OCI-LY7 (cell line): ENCODE measurements at regions not wholly inside any gene's neighbourhood (a gene's known extent, or its start where the extent isn't known, plus 50 kb on each side); places are given as distances from the start of the nearest gene placed in this dataset.

Source experiments
- BruUV-seq: library from RNA; stranded (reverse); fragments of 400-500 nt; replicated peaks from 2 replicates; lab custom pipeline; 2021; lab: Mats Ljungman, UMichigan
- CTCF ChIA-PET: fragments of 300-600 bp; sonication (Branson Sonifier 250); formaldehyde crosslinking; loops from one replicate; lab custom pipeline; 2022; ENCODE audit warnings: antibody characterized with exemption; ENCODE audit not compliant: unreplicated experiment; lab: Charles Lee
- POLR2A ChIA-PET: fragments of 300-600 bp; sonication (Branson Sonifier 250); formaldehyde crosslinking; loops from one replicate; lab custom pipeline; 2022; ENCODE audit warnings: antibody characterized with exemption; lab: Charles Lee
- DNase-seq: peaks from one replicate; pipeline ENCODE4 v3.0.0-alpha.2; 2015; ENCODE audit warnings: low spot score
- H2AFZ ChIP-seq: fragments of 200-600 bp; sonication (generic), shearing (Covaris generic); 2 replicates; pipeline ENCODE4 v1.6.1; 2014; ENCODE audit warnings: mild to moderate bottlenecking, antibody characterized with exemption, low read length, moderate library complexity
- H3K27ac ChIP-seq: fragments of 200-600 bp; sonication (generic); 2 replicates; pipeline ENCODE4 v1.5.1; 2014; ENCODE audit warnings: mixed run types, low read depth, mild to moderate bottlenecking, moderate library complexity, low read length, inconsistent platforms; ENCODE audit not compliant: poor library complexity, severe bottlenecking
- H3K36me3 ChIP-seq: fragments of 200-600 bp; sonication (generic); 2 replicates; pipeline ENCODE4 v1.6.1; 2014; ENCODE audit warnings: mild to moderate bottlenecking, antibody characterized with exemption, low read length, moderate library complexity, mixed read lengths; ENCODE audit not compliant: insufficient read depth
- H3K4me1 ChIP-seq: fragments of 200-600 bp; sonication (generic); 2 replicates; pipeline ENCODE4 v1.5.1; 2014; ENCODE audit warnings: mild to moderate bottlenecking, low read length; ENCODE audit not compliant: insufficient read depth, poor library complexity, severe bottlenecking
- H3K4me2 ChIP-seq: fragments of 200-600 bp; sonication (generic); 2 replicates; pipeline ENCODE4 v1.6.1; 2014; ENCODE audit warnings: mild to moderate bottlenecking, low read length
- H3K4me3 ChIP-seq: fragments of 200-600 bp; sonication (generic); 2 replicates; pipeline ENCODE4 v1.5.1; 2014; ENCODE audit warnings: mild to moderate bottlenecking, low read depth, low read length; ENCODE audit not compliant: poor library complexity, severe bottlenecking
- H3K79me2 ChIP-seq: fragments of 200-600 bp; sonication (generic); 2 replicates; pipeline ENCODE4 v1.6.1; 2016; ENCODE audit warnings: low read depth, mild to moderate bottlenecking, low read length, moderate library complexity, mixed read lengths; ENCODE audit not compliant: insufficient read depth
- H3K9me2 ChIP-seq: fragments of 200-600 bp; sonication (generic); 2 replicates; pipeline ENCODE4 v1.6.1; 2016; ENCODE audit warnings: mild to moderate bottlenecking, low read length, mixed read lengths; ENCODE audit not compliant: insufficient read depth
- H3K9me3 ChIP-seq: fragments of 200-600 bp; sonication (generic); 2 replicates; pipeline ENCODE4 v1.6.1; 2014; ENCODE audit warnings: mild to moderate bottlenecking, mixed run types, low read length, mixed read lengths
- H4K20me1 ChIP-seq: fragments of 200-600 bp; sonication (generic); 2 replicates; pipeline ENCODE4 v1.6.1; 2014; ENCODE audit warnings: mild to moderate bottlenecking, antibody characterized with exemption, low read length, moderate library complexity, mixed read lengths; ENCODE audit not compliant: insufficient read depth
- EZH2phosphoT487 ChIP-seq: fragments of 200-600 bp; sonication (generic); IDR thresholded peaks from 2 replicates; pipeline ENCODE4 v1.6.1; 2018; ENCODE audit warnings: low read depth, borderline replicate concordance, mild to moderate bottlenecking, mixed run types, antibody characterized with exemption, low read length, moderate library complexity, mixed read lengths
- intact Hi-C: fragments of 100-400 bp; cut with micrococcal nuclease; formaldehyde crosslinking; loops from one replicate; pipeline ENCODE4 v1.10.0; 2022; ENCODE audit not compliant: unreplicated experiment
- TF ChIP-seq, protein P1 (sequence below): fragments of 200-600 bp; sonication (generic); conservative IDR thresholded peaks from 2 replicates; pipeline ENCODE4 v1.5.1; 2014; ENCODE audit warnings: mild to moderate bottlenecking, antibody characterized with exemption, low read length, moderate library complexity, mixed read lengths

DNA sequence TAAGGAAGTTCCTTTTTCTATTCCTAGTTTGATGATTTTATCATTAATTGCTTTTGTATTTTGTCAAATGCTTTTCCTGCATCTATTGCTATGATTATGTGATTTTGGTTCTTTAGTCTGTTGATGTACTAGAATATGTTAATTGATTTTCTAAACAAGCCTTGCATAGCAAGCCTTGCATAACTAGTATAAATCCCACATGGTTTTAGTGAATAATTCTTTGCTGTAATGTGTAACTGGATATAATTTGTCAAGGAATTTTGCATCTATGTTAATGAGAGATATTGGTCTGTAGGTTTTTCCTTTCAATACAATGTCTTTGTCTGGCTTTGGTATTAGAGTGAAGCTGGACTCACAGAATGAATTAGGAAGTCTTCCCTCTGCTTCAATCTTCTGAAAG lies 460.2 kb downstream of the LTN1 start:
- intact Hi-C loops = no loop called here
- Histone ChIP-seq H2AFZ (no peak overlapping the region), H3K9me3 (no peaks in the 10 kb centered on the region), H3K4me2 (no peak overlapping the region), H3K4me1 (no peaks in the 10 kb centered on the region), H3K79me2 (no peaks in the 10 kb centered on the region), H3K36me3 (no peaks in the 10 kb centered on the region), H3K27ac (no peak overlapping the region), H4K20me1 (no peaks in the 10 kb centered on the region), H3K9me2 (no peaks in the 10 kb centered on the region), H3K4me3 (no peak overlapping the region)
- ChIA-PET POLR2A (no interaction called here), CTCF (no interaction called here)
- TF ChIP-seq EZH2phosphoT487 = no peak
- TF ChIP-seq, protein P1, sequence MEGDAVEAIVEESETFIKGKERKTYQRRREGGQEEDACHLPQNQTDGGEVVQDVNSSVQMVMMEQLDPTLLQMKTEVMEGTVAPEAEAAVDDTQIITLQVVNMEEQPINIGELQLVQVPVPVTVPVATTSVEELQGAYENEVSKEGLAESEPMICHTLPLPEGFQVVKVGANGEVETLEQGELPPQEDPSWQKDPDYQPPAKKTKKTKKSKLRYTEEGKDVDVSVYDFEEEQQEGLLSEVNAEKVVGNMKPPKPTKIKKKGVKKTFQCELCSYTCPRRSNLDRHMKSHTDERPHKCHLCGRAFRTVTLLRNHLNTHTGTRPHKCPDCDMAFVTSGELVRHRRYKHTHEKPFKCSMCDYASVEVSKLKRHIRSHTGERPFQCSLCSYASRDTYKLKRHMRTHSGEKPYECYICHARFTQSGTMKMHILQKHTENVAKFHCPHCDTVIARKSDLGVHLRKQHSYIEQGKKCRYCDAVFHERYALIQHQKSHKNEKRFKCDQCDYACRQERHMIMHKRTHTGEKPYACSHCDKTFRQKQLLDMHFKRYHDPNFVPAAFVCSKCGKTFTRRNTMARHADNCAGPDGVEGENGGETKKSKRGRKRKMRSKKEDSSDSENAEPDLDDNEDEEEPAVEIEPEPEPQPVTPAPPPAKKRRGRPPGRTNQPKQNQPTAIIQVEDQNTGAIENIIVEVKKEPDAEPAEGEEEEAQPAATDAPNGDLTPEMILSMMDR = no peak
- BruUV-seq = no TSS peak
- DNase-seq = no peak

- TF ChIP-seq, protein P1 = no peak
- no peak for TF ChIP-seq EZH2phosphoT487
- no peaks in the 10 kb centered on the region for H3K9me3 ChIP-seq
- no peak for DNase-seq
- no peaks in the 10 kb centered on the region for H3K36me3 ChIP-seq
- intact Hi-C loops = no loop called here
- no peaks in the 10 kb centered on the region for H3K9me2 ChIP-seq
- no peaks in the 10 kb centered on the region for H4K20me1 ChIP-seq
- no peak overlapping the region for H2AFZ ChIP-seq
- H3K79me2 ChIP-seq = no peaks in the 10 kb centered on the region
- H3K27ac ChIP-seq = no peak overlapping the region
- BruUV-seq = no TSS peak
- ChIA-PET CTCF (no interaction called here), POLR2A (interaction anchor here (0.6 to 0.7 kb wide), 2 partner anchors 240 to 303 kb away, joined by 3 read pairs; no protein-coding TSS in a partner anchor)
- no peak overlapping the region for H3K4me3 ChIP-seq
- no peak overlapping the region for H3K4me2 ChIP-seq
- peaks cover 6% of the 10 kb centered on the region for H3K4me1 ChIP-seq
Observed at GRCh38 chr21:28523367-28523766, 469.3 kb downstream of the LTN1 start.

DNA sequence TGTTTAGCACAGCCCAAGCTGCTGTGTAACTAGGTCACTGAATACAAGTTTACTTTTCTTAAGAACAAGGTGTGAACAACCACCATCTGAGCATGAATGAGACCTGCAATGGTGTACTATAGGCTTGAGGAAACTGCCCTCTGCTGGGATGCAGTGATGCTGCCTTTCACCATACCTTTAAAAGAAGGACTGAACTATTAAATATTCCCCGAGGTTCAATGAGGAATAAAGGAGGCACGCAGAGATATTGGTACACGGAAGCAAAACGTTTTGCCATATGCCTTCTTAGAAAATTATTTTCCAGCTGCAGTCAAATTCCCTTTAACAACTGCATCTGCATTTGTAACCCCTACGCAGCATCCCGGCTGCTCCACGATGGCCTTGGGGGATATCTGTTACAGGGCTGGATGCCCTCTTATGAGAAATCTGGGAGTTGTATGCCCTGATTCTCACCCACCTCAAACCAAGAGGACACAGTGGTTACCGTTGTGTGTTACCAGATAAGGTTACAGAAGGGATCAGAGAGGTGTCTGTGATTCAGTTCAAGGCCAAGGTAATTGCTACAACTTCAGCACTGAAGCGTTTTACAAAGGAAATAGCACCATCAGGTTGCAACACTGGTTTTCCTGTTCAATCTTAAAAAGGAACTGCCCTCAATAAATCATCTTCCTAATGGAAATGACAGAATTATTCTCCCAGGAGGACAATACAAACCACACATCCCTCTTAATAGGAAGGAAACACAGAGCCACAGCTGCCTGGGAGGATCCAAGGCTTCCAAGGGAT lies 470.5 kb downstream of the LTN1 start:
- CTCF ChIA-PET = no interaction called here
- Histone ChIP-seq H3K9me3 (no peaks in the 10 kb centered on the region), H3K4me3 (no peak overlapping the region), H3K79me2 (no peaks in the 10 kb centered on the region), H4K20me1 (no peaks in the 10 kb centered on the region), H3K4me2 (no peak overlapping the region), H2AFZ (no peak overlapping the region; the same call in 1 of the 2 replicates), H3K36me3 (no peaks in the 10 kb centered on the region), H3K27ac (no peak overlapping the region), H3K4me1 (peaks cover 18% of the 10 kb centered on the region), H3K9me2 (no peaks in the 10 kb centered on the region)
- intact Hi-C loops = no loop called here
- peak; percentile 39 for DNase-seq
- no TSS peak for BruUV-seq
- POLR2A ChIA-PET = interaction anchor here (1.2 to 1.3 kb wide), 2 partner anchors 12 to 19 kb away, joined by 3 to 4 read pairs; no protein-coding TSS in a partner anchor
- TF ChIP-seq, protein P1 = peak; percentile 66
- TF ChIP-seq EZH2phosphoT487 = no peak
